ENCODE measurements at regions not wholly inside any gene's neighbourhood (a gene's known extent, or its start where the extent isn't known, plus 50 kb on each side); places are given as distances from the start of the nearest gene placed in this dataset.

GRCh38 chr4:104879854-104880253 lies 266.8 kb upstream of the TET2 start:
- no peak overlapping the region for H3K4me3 ChIP-seq
- H3K27me3 ChIP-seq (replicated peaks in 1 of 7) = no peaks in the 10 kb centered on the region
- no peaks in the 10 kb centered on the region for H3K4me1 ChIP-seq
- H3K36me3 ChIP-seq = no peaks in the 10 kb centered on the region
- no peaks in the 10 kb centered on the region for H3K9me3 ChIP-seq
- TF ChIP-seq POLR2A (IDR thresholded peaks at IDR 0.05) (no peak), CTCF (IDR thresholded peaks at IDR 0.05 in 8 of 11, conservative IDR thresholded peaks at IDR 0.05 in 3 of 11) (no peak), POLR2AphosphoS5 (IDR thresholded peaks at IDR 0.05) (no peak)
- DNase-seq = no peak
- WGBS, 5 donors = 95 to 99% (median 98%) methylated on average over 2 of the region's 2 CpGs
- no peak overlapping the region for H3K27ac ChIP-seq
- intact Hi-C loops (cut with DNase I; ENCODE audit: low total_unique reads) = no loop called here

- no peak overlapping the region for H3K27ac ChIP-seq
- no peak for DNase-seq
- intact Hi-C loops (cut with DNase I; ENCODE audit: low total_unique reads) = no loop called here
- TF ChIP-seq CTCF (IDR thresholded peaks at IDR 0.05 in 8 of 11, conservative IDR thresholded peaks at IDR 0.05 in 3 of 11) (no peak), POLR2AphosphoS5 (IDR thresholded peaks at IDR 0.05) (no peak), POLR2A (IDR thresholded peaks at IDR 0.05) (no peak)
- H3K4me3 ChIP-seq = no peak overlapping the region
- H3K36me3 ChIP-seq = no peaks in the 10 kb centered on the region
- no peaks in the 10 kb centered on the region for H3K9me3 ChIP-seq
- H3K27me3 ChIP-seq (replicated peaks in 1 of 7) = no peaks in the 10 kb centered on the region
- 75 to 94% (median 82%) methylated on average over 1 of the region's 1 CpG for WGBS, 5 donors
- no peaks in the 10 kb centered on the region for H3K4me1 ChIP-seq
Observed at GRCh38 chr4:104881136-104881886, 265.4 kb upstream of the TET2 start.

DNA sequence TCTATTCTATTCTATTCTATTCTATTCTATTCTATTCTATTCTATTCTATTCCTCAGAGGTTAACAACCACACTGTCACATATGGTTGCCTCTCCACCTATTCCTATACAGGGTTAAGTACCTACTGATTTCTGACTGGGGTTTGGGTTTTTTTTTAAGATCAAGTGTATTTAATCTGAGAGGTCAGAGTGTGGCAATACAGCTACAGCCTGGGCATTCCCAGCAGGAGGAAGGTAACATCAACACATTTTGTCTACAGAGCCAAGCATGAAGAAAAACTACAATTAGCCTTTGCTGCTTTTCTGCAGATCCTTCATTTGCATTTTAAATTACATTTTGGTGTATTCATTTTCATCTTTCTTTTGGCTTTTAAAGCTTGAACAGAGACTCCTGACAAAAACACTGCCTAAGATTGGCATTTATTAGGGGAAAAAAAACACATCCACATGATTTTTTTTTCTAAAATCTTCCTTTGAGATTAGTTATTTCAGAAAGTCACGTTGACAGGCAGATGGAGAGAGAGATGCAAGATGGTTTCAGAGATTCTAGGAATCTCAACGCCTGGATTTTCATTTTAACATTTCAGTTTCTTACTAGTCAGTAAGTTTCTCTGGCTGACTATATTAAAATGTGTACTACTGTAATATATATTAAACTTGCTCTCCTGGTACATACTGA lies 255.9 kb upstream of the TET2 start:
- H3K27me3 ChIP-seq (replicated peaks in 1 of 7) = no peaks in the 10 kb centered on the region
- H3K4me3 ChIP-seq = no peak overlapping the region
- WGBS, 5 donors = 55 to 84% (median 66%) methylated on average over 2 of the region's 2 CpGs
- no peaks in the 10 kb centered on the region for H3K36me3 ChIP-seq
- H3K27ac ChIP-seq = no peak overlapping the region
- H3K9me3 ChIP-seq = no peaks in the 10 kb centered on the region
- TF ChIP-seq POLR2A (IDR thresholded peaks at IDR 0.05) (no peak), CTCF (IDR thresholded peaks at IDR 0.05 in 8 of 11, conservative IDR thresholded peaks at IDR 0.05 in 3 of 11) (no peak), POLR2AphosphoS5 (IDR thresholded peaks at IDR 0.05) (no peak)
- no peak for DNase-seq
- intact Hi-C loops (cut with DNase I; ENCODE audit: low total_unique reads) = no loop called here
- no peaks in the 10 kb centered on the region for H3K4me1 ChIP-seq
